A549 (cell line): ENCODE measurements at regions not wholly inside any gene's neighbourhood (a gene's known extent, or its start where the extent isn't known, plus 50 kb on each side); places are given as distances from the start of the nearest gene placed in this dataset.

Experiments
- ATOH8 ChIP-seq: fragments of 250-450 bp; sonication (Bioruptor Pico); IDR thresholded peaks from 2 replicates; pipeline ENCODE4 v1.5.0; 2020; ENCODE audit warnings: low read depth, mild to moderate bottlenecking, moderate library complexity
- BCL3 ChIP-seq: fragments of >200 bp; sonication (Bioruptor Twin); formaldehyde crosslinking; IDR thresholded peaks from 3 replicates; pipeline ENCODE4 v1.6.1; 2016
- CHD4 ChIP-seq: fragments of 200-600 bp; sonication (generic); IDR thresholded peaks from 2 replicates; pipeline ENCODE4 v1.6.1; 2016; ENCODE audit warnings: antibody characterized with exemption, mild to moderate bottlenecking, borderline replicate concordance
- CTCF ChIP-seq: fragments of >200 bp; sonication (Bioruptor Twin); formaldehyde crosslinking; IDR thresholded peaks from 3 replicates; pipeline ENCODE4 v1.5.1; 2016
- ELK1 ChIP-seq: fragments of 150-350 bp; IDR thresholded peaks from 2 replicates; pipeline ENCODE4 v1.6.1; 2014; ENCODE audit warnings: low read depth, mild to moderate bottlenecking, low read length
- FOSL2 ChIP-seq, 2 experiments: fragments of 450-650 bp in 1 of 2; fragments of >200 bp in 1 of 2; sonication (Bioruptor Twin) in 1 of 2; formaldehyde crosslinking; IDR thresholded peaks; 2 replicates each; pipeline versions ENCODE4 v1.5.0 to v1.6.1; 2016 to 2020; ENCODE audit warnings: mild to moderate bottlenecking in 1 of 2, moderate library complexity in 1 of 2
- FOXS1 ChIP-seq: fragments of 250-450 bp; sonication (Bioruptor Pico); IDR thresholded peaks from 2 replicates; pipeline ENCODE4 v1.5.0; 2020; ENCODE audit warnings: mild to moderate bottlenecking, moderate library complexity
- GATA3 ChIP-seq: IDR thresholded peaks from 2 replicates; pipeline ENCODE4 v1.6.1; 2012; ENCODE audit warnings: borderline replicate concordance
- HES2 ChIP-seq: fragments of >200 bp; sonication (Bioruptor Twin); formaldehyde crosslinking; IDR thresholded peaks from 2 replicates; pipeline ENCODE4 v1.6.1; 2016
- HEYL ChIP-seq: fragments of 250-450 bp; sonication (Bioruptor Pico); IDR thresholded peaks from 2 replicates; pipeline ENCODE4 v1.8.0; 2021; ENCODE audit warnings: mild to moderate bottlenecking, moderate library complexity
- HOXB13 ChIP-seq: fragments of 250-450 bp; sonication (Bioruptor Pico); IDR thresholded peaks from 2 replicates; pipeline ENCODE4 v1.5.0; 2020; ENCODE audit warnings: low read depth, mild to moderate bottlenecking, moderate library complexity
- JUN ChIP-seq, 2 experiments: fragments of >200 bp; sonication (Bioruptor Twin); formaldehyde crosslinking; IDR thresholded peaks; 2 replicates in 1 of 2; 3 replicates in 1 of 2; pipeline ENCODE4 v1.6.1; 2016 to 2017
- KDM5A ChIP-seq: fragments of 200-600 bp; sonication (generic); IDR thresholded peaks from 2 replicates; pipeline ENCODE4 v1.6.1; 2016; ENCODE audit warnings: antibody characterized with exemption, mild to moderate bottlenecking
- MAFK ChIP-seq: fragments of 450-650 bp; IDR thresholded peaks from 2 replicates; pipeline ENCODE4 v1.6.1; 2014; ENCODE audit not compliant: partially characterized antibody
- MAX ChIP-seq: IDR thresholded peaks from 2 replicates; pipeline ENCODE4 v1.6.1; 2012
- NPAS2 ChIP-seq: fragments of 250-450 bp; sonication (Bioruptor Pico); IDR thresholded peaks from 2 replicates; pipeline ENCODE4 v1.8.0; 2022; ENCODE audit warnings: mild to moderate bottlenecking, moderate library complexity, borderline replicate concordance
- NR3C1 ChIP-seq: fragments of >200 bp; sonication (Bioruptor Twin); formaldehyde crosslinking; IDR thresholded peaks from 3 replicates; pipeline ENCODE4 v1.6.1; 2017
- PHF8 ChIP-seq: fragments of 200-600 bp; sonication (generic); IDR thresholded peaks from 2 replicates; pipeline ENCODE4 v1.6.1; 2016; ENCODE audit warnings: low read depth, mild to moderate bottlenecking, antibody characterized with exemption, moderate library complexity, borderline replicate concordance
- POLR2A ChIP-seq: IDR thresholded peaks from 2 replicates; pipeline ENCODE4 v1.6.1; 2012; ENCODE audit warnings: mild to moderate bottlenecking, low read length
- POLR2AphosphoS2 ChIP-seq: conservative IDR thresholded peaks from 2 replicates; pipeline ENCODE4 v1.6.1; 2012; ENCODE audit warnings: low read length, improper control_type of control experiment, inconsistent platforms
- RAD21 ChIP-seq, 2 experiments: fragments of >200 bp in 1 of 2; sonication (Bioruptor Twin) in 1 of 2; formaldehyde crosslinking in 1 of 2; IDR thresholded peaks in 1 of 2; conservative IDR thresholded peaks in 1 of 2; 2 replicates in 1 of 2; 3 replicates in 1 of 2; pipeline ENCODE4 v1.6.1; 2012 to 2018; ENCODE audit warnings: inconsistent platforms in 1 of 2
- RARB ChIP-seq: fragments of 250-450 bp; sonication (Bioruptor Pico); IDR thresholded peaks from 2 replicates; pipeline ENCODE4 v1.8.0; 2021; ENCODE audit warnings: mild to moderate bottlenecking, moderate library complexity
- RCOR1 ChIP-seq: fragments of 150-350 bp; IDR thresholded peaks from 2 replicates; pipeline ENCODE4 v1.6.1; 2014; ENCODE audit warnings: antibody characterized with exemption, low read length, low read depth
- REST ChIP-seq: fragments of 200-600 bp; sonication (generic); IDR thresholded peaks from 2 replicates; pipeline ENCODE4 v1.6.1; 2016; ENCODE audit warnings: antibody characterized with exemption, mild to moderate bottlenecking, moderate library complexity
- RFX5 ChIP-seq: fragments of 450-650 bp; IDR thresholded peaks from 2 replicates; pipeline ENCODE4 v1.7.1; 2014; ENCODE audit warnings: antibody characterized with exemption, mild to moderate bottlenecking, moderate library complexity
- SMC3 ChIP-seq: fragments of >200 bp; sonication (Bioruptor Twin); formaldehyde crosslinking; IDR thresholded peaks from 3 replicates; pipeline ENCODE4 v1.6.1; 2018; ENCODE audit warnings: inconsistent platforms
- ZNF302 ChIP-seq: fragments of 250-450 bp; sonication (Bioruptor Pico); IDR thresholded peaks from 2 replicates; pipeline ENCODE4 v1.9.0; 2021; ENCODE audit warnings: inconsistent platforms, mild to moderate bottlenecking, moderate library complexity

GRCh38 chr4:74659576-74660411, 134.5 kb downstream of the BTC start (continued):
- TF ChIP-seq ELK1 (no peak), RAD21 (conservative IDR thresholded peaks at IDR 0.05 in 1 of 2, IDR thresholded peaks at IDR 0.05 in 1 of 2) (peak in 1 of 2 experiments; percentile 10; a peak in 3 of 5 replicates), CTCF (no peak), RARB (CRISPR knock-in tag) (no peak), NPAS2 (CRISPR knock-in tag) (no peak), KDM5A (no peak), REST (no peak), CHD4 (no peak), POLR2A (no peak), NR3C1 (no peak), ATOH8 (CRISPR knock-in tag) (peak; percentile 90), FOXS1 (CRISPR knock-in tag) (peak; percentile 40; the same call in 1 of the 2 replicates), RFX5 (no peak), GATA3 (peak; percentile 99), SMC3 (peak; percentile 42; the same call in 2 of the 3 replicates), HEYL (CRISPR knock-in tag) (peak; percentile 12; the same call in 1 of the 2 replicates), POLR2AphosphoS2 (no peak), JUN (IDR thresholded peaks at IDR 0.05) (peak; percentile 94 to 98; a peak in 4 of 5 replicates), MAFK (peak; percentile 13), ZNF302 (CRISPR knock-in tag) (peak; percentile 87; the same call in 1 of the 2 replicates), MAX (peak; percentile 78), PHF8 (no peak), RCOR1 (no peak), HES2 (0 out of 2 replicates have a peak, but pooled peaks have one; percentile 39), BCL3 (peak; percentile 86; the same call in 2 of the 3 replicates), FOSL2 (IDR thresholded peaks at IDR 0.05) (peak; percentile 99), FOSL2 (CRISPR knock-in tag; IDR thresholded peaks at IDR 0.05) (peak; percentile 99), HOXB13 (peak; percentile 20)
